ENCODE measurements at regions not wholly inside any gene's neighbourhood (a gene's known extent, or its start where the extent isn't known, plus 50 kb on each side); places are given as distances from the start of the nearest gene placed in this dataset.

- DNase-seq (ENCODE audit: low read depth in 1 of 2, low spot score in 1 of 2) (no peak), FAIRE-seq (no peak), ATAC-seq (no peak)
- H3K4me3 ChIP-seq, result no peak overlapping the region
- ChIA-PET CTCF (no interaction called here), POLR2A (no interaction called here)
- no peak overlapping the region for H3K27ac ChIP-seq
- H3K9me3 ChIP-seq, result no peaks in the 10 kb centered on the region
- 7% methylated on average over 3 of the region's 3 CpGs for WGBS (ENCODE audit: missing lambda C conversion rate)
- no peak overlapping the region for H3K4me2 ChIP-seq
- TF ChIP-seq NR3C1 (IDR thresholded peaks at IDR 0.05), result no peak
- no peak for TF ChIP-seq PHF8 (IDR thresholded peaks at IDR 0.05; ENCODE audit: borderline replicate concordance, low read depth)
- TF ChIP-seq CBX2 (IDR thresholded peaks at IDR 0.05; ENCODE audit: borderline replicate concordance, low read depth), result no peak
- TF ChIP-seq FOSB (CRISPR knock-in tag; IDR thresholded peaks at IDR 0.05), result no peak
- TF ChIP-seq EHMT2 (IDR thresholded peaks at IDR 0.05; ENCODE audit: low read depth), result no peak
- no peak for TF ChIP-seq CBX8 (IDR thresholded peaks at IDR 0.05)
- TF ChIP-seq, protein P1, sequence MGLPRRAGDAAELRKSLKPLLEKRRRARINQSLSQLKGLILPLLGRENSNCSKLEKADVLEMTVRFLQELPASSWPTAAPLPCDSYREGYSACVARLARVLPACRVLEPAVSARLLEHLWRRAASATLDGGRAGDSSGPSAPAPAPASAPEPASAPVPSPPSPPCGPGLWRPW (IDR thresholded peaks at IDR 0.05), result no peak
- TF ChIP-seq USF2 (IDR thresholded peaks at IDR 0.05), result no peak
- no peak for TF ChIP-seq HOXA7 (CRISPR knock-in tag; IDR thresholded peaks at IDR 0.05)
- TF ChIP-seq, protein P2, sequence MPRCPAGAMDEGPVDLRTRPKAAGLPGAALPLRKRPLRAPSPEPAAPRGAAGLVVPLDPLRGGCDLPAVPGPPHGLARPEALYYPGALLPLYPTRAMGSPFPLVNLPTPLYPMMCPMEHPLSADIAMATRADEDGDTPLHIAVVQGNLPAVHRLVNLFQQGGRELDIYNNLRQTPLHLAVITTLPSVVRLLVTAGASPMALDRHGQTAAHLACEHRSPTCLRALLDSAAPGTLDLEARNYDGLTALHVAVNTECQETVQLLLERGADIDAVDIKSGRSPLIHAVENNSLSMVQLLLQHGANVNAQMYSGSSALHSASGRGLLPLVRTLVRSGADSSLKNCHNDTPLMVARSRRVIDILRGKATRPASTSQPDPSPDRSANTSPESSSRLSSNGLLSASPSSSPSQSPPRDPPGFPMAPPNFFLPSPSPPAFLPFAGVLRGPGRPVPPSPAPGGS (IDR thresholded peaks at IDR 0.05), result no peak
- no peak for TF ChIP-seq JUN (IDR thresholded peaks at IDR 0.05)
- no peak for TF ChIP-seq SMC3 (IDR thresholded peaks at IDR 0.05)
- TF ChIP-seq ATOH8 (CRISPR knock-in tag; IDR thresholded peaks at IDR 0.05; ENCODE audit: low read depth), result no peak
- TF ChIP-seq, protein P3, sequence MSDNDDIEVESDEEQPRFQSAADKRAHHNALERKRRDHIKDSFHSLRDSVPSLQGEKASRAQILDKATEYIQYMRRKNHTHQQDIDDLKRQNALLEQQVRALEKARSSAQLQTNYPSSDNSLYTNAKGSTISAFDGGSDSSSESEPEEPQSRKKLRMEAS (IDR thresholded peaks at IDR 0.05), result no peak
- TF ChIP-seq, protein P4, sequence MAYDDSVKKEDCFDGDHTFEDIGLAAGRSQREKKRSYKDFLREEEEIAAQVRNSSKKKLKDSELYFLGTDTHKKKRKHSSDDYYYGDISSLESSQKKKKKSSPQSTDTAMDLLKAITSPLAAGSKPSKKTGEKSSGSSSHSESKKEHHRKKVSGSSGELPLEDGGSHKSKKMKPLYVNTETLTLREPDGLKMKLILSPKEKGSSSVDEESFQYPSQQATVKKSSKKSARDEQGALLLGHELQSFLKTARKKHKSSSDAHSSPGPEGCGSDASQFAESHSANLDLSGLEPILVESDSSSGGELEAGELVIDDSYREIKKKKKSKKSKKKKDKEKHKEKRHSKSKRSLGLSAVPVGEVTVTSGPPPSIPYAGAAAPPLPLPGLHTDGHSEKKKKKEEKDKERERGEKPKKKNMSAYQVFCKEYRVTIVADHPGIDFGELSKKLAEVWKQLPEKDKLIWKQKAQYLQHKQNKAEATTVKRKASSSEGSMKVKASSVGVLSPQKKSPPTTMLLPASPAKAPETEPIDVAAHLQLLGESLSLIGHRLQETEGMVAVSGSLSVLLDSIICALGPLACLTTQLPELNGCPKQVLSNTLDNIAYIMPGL (CRISPR knock-in tag; IDR thresholded peaks at IDR 0.05; ENCODE audit: borderline replicate concordance), result no peak
- TF ChIP-seq MYC (IDR thresholded peaks at IDR 0.05; ENCODE audit: borderline replicate concordance, low read length), result no peak
- TF ChIP-seq E2F6 (IDR thresholded peaks at IDR 0.05; ENCODE audit: borderline replicate concordance, low read depth), result no peak
- no peak for TF ChIP-seq ZC3H11A (IDR thresholded peaks at IDR 0.05)
- TF ChIP-seq RNF2 (IDR thresholded peaks at IDR 0.05; ENCODE audit: borderline replicate concordance, low read depth), result no peak
- H3K4me1 ChIP-seq, result no peaks in the 10 kb centered on the region
Measured at GRCh38 chr6:90765895-90766294, 179.0 kb upstream of the MAP3K7 start.

- POLR2A ChIA-PET, result no interaction called here
- ATAC-seq (no peak), DNase-seq (ENCODE audit: low read depth in 1 of 2, low spot score in 1 of 2) (no peak), FAIRE-seq (no peak)
- TF ChIP-seq FOSB (CRISPR knock-in tag; IDR thresholded peaks at IDR 0.05) (no peak), FOSL2 (IDR thresholded peaks at IDR 0.05) (no peak), FOSL2 (CRISPR knock-in tag; IDR thresholded peaks at IDR 0.05) (no peak), HOXB5 (CRISPR knock-in tag; IDR thresholded peaks at IDR 0.05) (no peak), GATA3 (IDR thresholded peaks at IDR 0.05; ENCODE audit: borderline replicate concordance) (no peak), KDM5A (IDR thresholded peaks at IDR 0.05) (no peak), POLR2A (IDR thresholded peaks at IDR 0.05; ENCODE audit: low read length) (no peak), JUNB (IDR thresholded peaks at IDR 0.05) (no peak), EP300 (IDR thresholded peaks at IDR 0.05) (no peak), ESRRA (IDR thresholded peaks at IDR 0.05; ENCODE audit: borderline replicate concordance, low read length) (no peak), MAFK (IDR thresholded peaks at IDR 0.05; ENCODE audit: partially characterized antibody) (no peak), RARB (CRISPR knock-in tag; IDR thresholded peaks at IDR 0.05) (no peak)
- TF ChIP-seq, protein P2 (IDR thresholded peaks at IDR 0.05), result no peak
- WGBS (ENCODE audit: missing lambda C conversion rate), result 2% methylated on average over 2 of the region's 2 CpGs
- Histone ChIP-seq H3K9me3 (no peaks in the 10 kb centered on the region), H3K4me3 (no peak overlapping the region), H3K27ac (no peak overlapping the region), H3K4me2 (no peak overlapping the region), H3K4me1 (no peaks in the 10 kb centered on the region)
- CTCF ChIA-PET, result no interaction called here
Measured at GRCh38 chr6:90765491-90765890, 178.6 kb upstream of the MAP3K7 start.
